GM21576 (cell line): ENCODE measurements at regions not wholly inside any gene's neighbourhood (a gene's known extent, or its start where the extent isn't known, plus 50 kb on each side); places are given as distances from the start of the nearest gene placed in this dataset.

ENCODE experiments used
- ATAC-seq: cut with Tn5 transposase; IDR thresholded peaks from one replicate; pipeline ENCODE4 v1.9.1; 2021; ENCODE audit warnings: mild to moderate bottlenecking, moderate library complexity; ENCODE audit not compliant: unreplicated experiment

DNA sequence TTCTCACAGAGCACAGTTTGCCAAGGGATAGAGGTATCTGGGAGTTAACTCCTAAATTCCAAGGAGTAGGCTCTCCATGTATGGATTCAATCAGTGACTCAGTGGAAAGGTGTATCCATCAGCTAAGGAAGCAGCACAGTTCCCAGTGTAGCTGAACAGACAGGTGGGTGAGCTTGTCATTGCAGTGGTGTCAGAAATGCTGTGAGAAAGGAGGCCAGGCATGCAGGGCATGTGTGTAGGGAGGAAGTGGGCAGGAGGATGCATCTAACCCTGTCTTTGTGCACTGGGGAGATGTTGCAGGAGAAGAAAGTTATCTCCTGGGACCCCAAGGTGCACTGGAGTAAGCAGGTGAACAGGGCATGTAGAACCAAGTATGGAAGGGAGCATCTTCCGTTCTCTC lies 539.0 kb downstream of the VRK1 start:
- ATAC-seq, result no peak

DNA sequence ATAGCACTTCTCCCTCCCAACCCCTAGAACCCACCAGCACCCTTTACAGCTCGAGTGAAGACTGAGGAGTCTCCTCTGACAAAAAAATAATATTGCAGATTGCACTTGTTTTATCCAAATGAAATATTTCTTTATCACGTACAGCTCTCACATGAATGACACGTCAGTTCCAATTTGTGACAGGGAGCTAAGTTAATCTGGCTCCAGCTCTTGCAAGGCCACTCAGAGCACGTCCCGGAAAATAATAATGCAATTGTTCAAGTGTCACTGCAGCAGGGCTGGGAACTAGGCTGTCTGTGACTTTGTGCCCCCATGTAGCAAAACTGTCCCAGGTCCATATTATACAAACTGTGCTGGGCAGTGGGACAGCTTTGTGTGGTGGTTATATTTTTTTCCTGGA lies 539.6 kb downstream of the VRK1 start:
- no peak for ATAC-seq

DNA sequence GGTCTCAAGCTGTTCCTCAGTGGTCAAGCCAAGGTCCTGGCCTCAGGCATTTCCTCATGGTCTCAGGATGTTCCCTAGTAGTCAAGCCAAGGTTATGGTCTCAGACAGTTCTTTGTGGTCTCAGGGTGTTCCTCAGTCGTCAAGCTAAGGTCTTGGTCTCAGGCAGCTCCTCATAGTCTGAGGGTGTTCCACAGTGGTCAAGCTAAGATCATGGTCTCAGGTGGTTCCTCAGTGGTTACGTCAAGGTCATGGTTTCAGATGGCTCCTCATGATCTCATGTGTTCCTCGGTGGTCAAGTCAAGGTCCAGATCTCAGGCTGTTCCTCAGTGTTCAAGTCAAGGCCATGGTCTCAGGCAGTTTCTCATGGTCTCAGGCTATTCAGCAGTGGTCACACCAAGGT lies 540.1 kb downstream of the VRK1 start:
- ATAC-seq, result no peak

DNA sequence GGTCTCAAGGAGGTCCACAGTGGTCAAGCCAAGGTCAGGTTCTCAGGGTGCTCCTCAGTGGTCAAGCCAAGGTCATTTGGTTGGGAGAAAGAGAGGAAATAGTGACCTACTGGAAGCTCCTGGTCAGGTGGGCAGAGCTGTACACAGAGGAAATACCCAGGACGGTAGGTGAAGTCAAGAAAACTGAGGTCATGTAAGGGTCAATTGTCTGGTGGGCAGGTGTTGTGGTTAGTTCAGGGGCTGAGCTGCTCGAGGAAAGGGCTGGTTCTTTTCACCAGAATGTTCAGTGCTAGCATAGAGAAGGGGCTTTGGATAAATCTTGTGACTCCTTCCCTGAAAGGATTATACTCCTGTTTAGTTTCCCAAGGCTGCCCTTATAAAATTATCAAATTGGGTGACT lies 540.5 kb downstream of the VRK1 start:
- ATAC-seq, result no peak

DNA sequence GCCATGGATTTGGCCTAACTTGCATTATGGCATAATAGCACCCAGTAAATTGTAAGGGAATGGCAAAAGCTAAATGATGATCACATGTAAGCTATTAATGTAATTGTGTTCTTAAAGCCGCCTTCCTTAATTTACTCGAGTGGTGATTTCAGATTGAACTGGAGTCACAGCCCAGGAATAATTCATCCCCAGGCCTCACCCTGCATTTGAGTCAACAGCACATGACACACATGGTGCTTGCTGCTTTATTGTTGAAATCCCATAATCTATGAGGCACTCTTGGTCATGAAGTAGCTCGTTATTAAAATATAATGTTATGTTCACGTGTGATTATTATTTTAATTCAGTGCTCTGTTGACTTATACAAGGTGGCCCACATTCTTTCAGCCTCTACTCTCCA lies 547.5 kb downstream of the VRK1 start:
- no peak for ATAC-seq

DNA sequence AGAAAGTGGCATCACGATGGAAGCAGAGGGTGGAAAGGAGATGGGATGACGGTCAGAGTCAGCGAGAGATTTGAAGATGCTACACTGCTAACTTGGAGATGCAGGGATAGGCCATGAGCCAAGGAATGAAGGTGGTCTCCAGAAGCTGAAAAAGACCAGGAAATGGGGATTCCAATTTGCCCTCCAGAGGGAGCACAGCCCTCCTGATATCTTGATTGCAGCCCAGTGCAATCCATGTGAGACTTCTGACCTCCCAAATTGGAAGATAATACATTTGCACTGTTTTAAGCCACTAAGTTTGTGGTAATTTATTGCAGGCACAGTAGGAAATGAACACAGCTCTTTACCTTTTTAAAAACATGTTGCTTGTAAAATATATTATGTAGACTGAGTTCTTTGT lies 549.5 kb downstream of the VRK1 start:
- ATAC-seq, result no peak

DNA sequence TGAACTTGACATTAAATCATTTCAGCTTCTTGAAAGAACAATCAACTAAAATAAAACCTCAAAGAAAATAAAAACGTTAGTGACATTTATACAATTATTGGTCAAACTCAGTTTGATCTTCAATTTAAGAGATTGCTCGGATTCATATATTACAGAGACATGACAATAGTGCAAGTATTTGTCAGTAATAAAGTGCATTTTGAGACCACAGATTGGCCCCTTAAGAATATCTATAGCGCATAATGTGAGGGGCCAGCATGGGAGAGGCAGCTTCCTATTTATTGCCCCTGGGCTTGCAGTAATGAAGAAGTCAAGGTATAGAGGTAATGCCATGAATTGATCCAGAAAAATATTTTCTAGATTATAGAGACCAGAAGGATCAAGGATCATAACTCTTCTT lies 552.3 kb downstream of the VRK1 start:
- no peak for ATAC-seq

DNA sequence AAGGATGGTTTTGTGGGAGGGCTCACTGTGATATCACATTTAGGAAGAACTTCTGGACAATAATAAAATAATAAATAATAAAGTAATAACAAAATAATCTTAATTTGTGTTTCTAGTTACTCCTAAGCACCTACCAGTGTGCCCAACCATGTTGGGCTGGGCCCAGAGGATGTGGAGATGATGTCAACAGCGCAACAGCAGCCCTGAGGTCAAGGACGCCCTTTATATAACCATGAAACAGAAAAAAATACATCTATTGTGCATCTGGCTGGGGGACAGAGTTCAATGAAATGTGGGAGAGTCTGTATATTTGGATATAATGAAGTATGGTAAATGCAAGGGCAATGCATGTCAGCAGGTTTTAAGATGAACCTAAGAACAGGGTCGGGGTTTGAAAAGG lies 552.8 kb downstream of the VRK1 start:
- ATAC-seq, result no peak

DNA sequence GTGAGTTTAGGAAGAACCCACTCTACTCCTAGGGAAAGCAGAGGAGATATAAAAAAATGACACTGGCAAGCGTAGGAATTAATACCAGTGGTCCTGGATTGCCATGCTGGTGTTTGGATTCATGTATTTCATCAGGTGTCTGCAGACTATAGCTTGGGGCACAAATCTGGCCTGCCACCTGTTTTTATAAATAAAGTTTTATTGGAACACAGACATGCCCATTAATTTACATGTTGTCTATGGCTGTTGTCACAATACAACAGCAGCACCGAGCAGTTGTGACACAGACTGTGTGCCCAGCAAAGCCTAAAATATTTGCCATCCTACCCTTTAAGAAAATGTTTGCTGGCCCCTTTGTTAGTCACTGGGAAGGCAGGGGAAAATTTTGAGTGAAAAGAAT lies 553.2 kb downstream of the VRK1 start:
- no peak for ATAC-seq

DNA sequence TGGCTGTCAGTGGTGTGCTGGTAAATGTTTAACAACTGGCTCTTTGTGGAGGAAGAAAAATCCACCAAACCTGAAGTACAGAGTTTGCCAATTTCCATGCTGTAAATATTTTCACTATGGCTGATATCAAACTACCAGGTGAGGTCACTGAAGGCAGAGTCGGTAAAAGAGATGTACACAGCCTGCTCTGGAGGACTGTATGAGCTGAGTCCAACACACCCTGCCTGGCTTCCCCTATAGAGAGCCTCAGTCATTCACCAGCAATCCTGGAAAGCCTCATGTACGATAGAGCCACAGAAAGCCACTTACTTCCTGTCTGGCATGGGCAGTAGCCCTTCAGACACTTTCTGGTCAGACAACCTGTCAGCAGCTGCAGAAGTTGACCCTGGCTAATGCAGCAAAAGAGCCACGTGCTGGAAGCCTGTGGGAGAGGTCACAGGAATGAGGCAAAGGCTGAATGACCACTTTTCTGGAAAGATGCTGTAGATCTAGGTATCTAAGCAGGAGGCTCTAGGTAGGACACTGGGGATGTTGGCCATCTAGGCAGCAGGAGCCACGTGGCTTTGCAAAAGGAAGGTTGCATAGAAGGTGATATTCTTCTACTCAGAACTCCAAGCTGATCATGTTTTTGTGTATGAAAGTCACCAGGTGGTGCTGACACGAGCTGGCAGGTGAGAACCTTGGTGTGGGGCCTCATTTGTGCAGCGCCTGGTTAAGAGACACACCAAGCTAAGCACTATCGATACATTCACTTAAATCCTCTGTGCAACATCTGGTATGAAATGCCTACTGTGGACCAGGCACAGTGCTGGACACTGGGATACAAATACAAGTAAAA lies 553.9 kb downstream of the VRK1 start:
- no peak for ATAC-seq

DNA sequence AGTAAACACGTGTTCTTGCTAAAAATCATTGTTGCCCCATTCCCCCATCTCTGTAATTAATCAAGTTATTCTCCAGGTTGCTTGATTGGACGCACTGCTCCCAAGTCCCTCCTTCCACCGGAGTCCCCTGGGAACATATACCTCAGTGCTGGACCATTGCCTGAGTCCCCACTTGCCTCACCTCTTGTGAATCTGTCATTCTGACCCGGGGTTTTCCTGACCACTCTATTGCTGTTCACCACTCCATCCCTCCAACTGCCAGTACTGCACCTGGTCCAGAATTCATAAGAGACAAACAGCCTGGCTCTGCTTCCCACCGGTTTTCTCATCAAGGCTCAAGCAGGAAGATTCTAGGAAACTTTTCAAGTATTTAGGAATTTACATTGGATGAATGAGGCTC lies 555.9 kb downstream of the VRK1 start:
- no peak for ATAC-seq

DNA sequence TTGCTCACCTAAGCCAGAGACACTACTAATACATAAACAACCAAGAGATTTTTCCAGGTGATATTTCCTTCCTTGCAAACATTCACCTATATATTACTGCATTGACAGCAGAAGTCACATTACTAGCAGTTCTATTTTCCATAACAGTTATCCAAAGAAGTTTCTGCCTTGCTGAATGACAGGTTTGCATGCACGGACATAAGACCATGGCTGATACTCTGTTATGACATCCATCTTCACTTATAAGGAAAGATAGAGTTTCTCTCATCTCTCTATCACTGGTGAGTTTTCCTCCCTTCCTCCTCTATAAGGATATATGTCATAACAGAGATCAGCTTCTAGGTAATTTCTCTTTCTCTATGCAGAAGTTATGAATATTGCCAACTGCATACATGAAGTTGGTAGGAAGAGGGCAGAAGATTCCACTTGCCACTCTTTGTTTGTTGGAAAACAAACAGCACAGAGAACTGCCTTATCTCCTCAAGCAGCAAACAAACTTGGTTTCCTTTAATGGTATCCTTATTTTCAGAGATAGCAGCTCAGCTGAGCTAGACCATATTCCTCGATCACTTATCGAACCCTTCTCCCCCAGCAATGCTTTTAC lies 557.0 kb downstream of the VRK1 start:
- ATAC-seq, result no peak

DNA sequence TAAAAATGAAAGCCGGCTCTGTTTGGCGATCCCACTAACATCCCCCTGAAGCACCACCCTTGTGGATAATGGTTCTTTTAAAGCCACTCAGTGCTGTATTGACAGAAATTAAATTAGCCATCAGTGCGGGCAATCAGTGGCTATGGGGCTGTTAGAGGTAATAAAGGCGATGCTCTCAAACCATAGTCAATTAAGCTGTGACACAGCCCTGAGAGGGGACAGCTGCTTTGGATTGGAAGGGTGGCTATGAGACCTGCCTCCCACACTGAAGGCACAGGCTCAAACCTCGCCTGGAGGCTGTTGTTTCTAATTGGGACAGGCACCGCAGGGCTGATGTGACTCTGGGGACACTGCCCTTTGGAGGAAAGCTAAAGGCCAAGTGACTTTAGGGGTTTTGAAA lies 562.2 kb downstream of the VRK1 start:
- ATAC-seq, result no peak

DNA sequence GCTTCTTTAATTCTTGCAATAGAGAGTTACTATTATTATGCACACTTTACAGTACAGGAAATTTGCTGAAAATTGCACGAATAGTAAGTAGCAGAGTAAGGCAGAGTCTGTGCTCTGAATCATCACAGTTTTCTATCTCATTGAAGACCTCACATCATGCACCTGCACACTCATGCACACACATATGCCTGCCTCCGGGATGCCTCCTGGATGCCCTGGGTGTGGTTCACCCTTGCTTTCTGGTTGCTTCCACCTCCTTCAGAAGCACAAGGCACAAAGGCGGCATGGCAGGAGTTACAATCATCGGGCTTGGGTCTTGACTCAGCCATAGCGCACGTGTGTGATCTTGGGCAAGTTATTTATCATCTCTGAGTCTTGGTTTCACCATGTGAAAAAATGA lies 564.0 kb downstream of the VRK1 start:
- ATAC-seq, result no peak

DNA sequence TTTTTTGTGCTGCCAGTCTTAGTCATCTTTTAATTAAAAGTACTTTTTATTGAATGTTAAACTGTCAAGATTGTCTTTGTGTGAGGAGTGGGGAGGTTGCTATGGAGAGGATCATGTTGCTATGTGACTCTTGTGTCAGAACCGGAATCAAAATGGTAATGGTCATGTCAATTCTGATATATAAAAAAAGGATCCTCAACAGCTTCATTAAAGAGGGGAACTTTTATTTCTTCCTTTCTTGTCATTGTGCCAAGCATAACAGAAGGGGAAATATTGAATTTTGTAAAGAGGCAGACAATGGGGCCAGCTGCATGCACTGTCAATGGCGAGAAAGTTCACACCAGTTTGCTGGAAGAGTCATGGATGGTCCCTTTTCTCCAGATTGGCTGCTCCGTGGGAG lies 564.8 kb downstream of the VRK1 start:
- ATAC-seq, result no peak

DNA sequence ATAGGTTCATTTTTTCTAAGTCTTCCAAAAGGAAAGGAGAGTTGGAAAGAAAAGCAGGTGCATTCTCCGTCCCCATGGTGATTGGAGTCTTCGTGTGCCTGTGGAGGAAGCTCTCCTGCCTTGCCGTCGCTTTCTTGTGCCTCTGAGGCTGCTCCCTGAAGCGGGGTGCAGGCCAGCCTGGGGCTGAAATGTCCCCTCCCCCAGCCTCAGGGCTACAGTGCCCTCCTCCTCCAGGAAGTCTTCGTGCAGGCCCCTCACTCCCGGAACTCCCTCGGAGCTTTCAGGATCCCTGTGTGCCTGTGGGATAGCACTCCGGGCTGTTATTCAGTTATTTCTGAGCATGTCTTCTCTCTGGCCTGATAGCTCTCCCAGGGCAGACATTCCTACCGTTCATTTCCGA lies 569.2 kb downstream of the VRK1 start:
- no peak for ATAC-seq

DNA sequence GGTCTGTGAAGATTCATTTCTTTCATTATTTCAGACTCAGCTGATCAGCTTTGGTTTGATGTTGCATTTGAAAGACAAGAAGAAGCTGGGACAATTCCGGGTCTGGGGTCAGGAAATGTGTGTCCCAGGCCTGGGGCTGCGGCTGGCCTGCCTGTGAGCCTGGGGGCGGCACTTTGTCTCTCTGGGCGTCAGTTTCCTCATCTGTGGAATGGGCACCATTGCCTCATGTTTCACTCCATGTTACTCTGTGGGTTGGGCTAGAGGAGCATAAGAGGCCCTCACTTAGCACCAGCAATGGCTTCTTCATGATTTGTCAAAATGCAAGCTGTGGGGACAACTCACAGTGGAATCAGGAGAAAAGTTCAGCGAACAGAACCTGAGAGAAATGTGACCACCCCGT lies 570.1 kb downstream of the VRK1 start:
- no peak for ATAC-seq

DNA sequence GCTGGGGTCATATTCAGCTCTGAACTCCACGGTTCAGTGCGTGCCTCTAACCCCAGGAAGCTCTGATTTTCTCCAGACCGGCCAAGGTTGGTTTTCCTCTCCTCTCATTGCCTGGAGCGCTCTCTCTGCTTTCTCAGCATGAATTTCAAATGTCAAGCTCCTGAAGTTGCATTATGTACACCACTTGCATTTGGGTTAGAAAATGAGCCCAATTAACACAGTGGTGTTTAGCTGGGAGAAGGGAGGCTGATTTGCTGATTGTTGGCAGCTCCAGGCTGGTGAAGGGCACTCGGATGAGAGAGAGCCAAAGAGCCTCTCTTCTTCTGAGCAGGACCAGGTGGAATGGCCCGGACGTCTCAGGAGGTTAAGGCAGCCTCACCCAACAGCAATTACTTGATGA lies 570.9 kb downstream of the VRK1 start:
- no peak for ATAC-seq

DNA sequence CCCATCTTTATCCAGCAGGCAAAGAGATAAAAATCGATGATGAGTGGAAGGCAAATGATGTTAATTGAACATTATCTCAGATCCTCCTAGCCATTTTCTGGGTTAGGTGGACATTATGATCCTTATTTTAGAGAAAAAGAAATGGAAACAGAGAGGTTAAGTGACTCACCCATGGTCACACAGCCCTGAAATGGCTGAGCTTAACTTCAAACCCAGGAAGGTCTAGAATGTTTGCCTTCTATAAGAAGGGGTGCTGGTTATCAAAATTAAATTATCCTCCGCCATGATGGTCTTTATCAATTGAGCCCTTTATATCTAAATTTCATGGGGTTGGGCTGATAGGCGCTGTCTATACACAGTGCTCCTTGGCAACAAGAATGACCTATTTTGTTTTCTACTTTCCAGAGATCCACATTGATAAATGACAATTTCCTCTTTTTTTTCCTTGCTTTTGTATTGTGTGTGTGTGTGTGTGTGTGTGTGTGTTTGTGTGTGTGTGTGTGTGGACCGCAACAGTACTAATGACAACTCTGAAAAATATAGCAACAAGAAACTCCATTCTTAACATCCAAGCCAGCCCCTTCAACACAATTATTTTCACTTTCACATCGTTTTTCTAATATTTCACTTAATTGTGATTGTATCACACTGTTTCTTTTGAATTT lies 571.9 kb downstream of the VRK1 start:
- ATAC-seq, result no peak

DNA sequence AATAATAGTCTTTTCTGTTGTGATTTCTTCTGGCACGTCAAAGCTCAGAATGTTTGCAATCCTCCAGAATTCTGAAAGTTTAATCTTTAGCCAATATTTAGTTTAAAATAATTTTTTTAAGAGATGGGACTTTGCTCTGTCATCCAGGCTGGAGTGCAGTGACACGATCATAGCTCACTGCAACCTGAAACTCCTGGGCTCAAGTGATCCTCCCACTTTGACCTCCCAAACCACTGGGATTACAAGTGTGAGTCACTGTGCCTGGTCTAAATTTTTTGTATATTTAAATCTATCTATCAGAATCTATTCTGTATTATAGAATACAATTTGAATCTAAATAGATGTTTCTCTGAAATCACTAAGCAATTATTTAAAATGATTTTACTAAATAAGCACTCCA lies 572.7 kb downstream of the VRK1 start:
- ATAC-seq, result no peak

DNA sequence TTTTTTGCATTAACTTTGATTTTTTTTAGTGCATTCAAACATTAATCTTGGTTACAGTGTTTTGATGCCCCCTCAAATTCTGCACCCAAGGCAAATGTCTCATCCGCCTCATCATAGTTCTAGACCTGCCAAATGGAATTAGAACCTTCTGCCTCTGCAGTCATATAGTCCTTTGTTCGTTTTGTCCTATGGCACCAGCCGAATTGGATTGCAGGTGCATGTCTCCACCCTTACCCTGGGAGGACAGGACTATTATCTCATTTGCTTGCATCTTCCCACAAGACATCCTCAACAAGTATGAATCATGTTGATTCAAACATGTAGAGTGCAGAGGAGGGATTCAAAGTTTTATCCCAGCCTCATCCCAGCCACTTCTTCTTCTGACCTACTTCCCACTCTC lies 579.1 kb downstream of the VRK1 start:
- no peak for ATAC-seq

DNA sequence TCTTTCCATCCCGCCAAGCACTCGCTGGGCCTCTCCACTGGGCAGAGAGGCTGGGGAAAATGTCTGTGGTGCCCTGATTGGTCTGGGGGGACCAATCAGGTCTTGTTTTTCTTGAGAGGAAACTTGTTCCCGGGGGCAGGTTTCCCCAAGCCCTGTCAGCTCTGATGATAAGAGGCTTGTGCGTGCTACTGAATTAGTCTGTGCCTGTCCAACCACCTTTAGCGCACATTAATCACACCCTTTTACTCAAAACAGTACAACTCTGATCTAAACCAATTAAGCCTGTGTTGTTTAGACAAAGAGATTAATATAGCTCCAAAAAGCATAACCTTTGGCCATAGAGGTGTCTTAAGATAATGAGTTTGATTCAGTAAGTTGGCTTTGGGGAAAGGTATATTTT lies 580.4 kb downstream of the VRK1 start:
- ATAC-seq, result no peak
